Right lobe of liver (tissue), 4 donors: ENCODE measurements at regions not wholly inside any gene's neighbourhood (a gene's known extent, or its start where the extent isn't known, plus 50 kb on each side); places are given as distances from the start of the nearest gene placed in this dataset.

Source experiments
- CTCF ChIP-seq, 4 donors: fragments of 200-600 bp in 3 of 4; fragments of 450-650 bp in 1 of 4; IDR thresholded peaks; one replicate each; pipeline versions ENCODE4 v1.5.1 to v1.8.0; 2016 to 2022; ENCODE audit warnings: antibody characterized with exemption in 4 of 4, mild to moderate bottlenecking in 2 of 4
- POLR2A ChIP-seq: fragments of 450-650 bp; IDR thresholded peaks from one replicate; pipeline ENCODE4 v1.6.1; 2017; ENCODE audit warnings: antibody characterized with exemption, mild to moderate bottlenecking
- donor health status: DM: no; HTN: no; CAD: no.
- donor health status: DM: no; HTN: no; CAD: no.
- donor health status: DM: no; HTN: yes; CAD: no.

GRCh38 chr13:54390841-54391240 lies 1362.2 kb downstream of the OLFM4 start:
- no peak for TF ChIP-seq CTCF (IDR thresholded peaks at IDR 0.05)
- no peak for TF ChIP-seq POLR2A
